Adipose tissue (tissue), 3 donors: ENCODE measurements at regions not wholly inside any gene's neighbourhood (a gene's known extent, or its start where the extent isn't known, plus 50 kb on each side); places are given as distances from the start of the nearest gene placed in this dataset.
"Not testable (repeated sequence)": the region's sequence is repeated elsewhere in the genome, so short reads cannot be mapped to it uniquely, and the experiment has no call there.

Experiments used
- H3K27ac ChIP-seq: one replicate; pipeline ENCODE4 v1.5.1; 2013; ENCODE audit warnings: low read depth, low read length
- WGBS, 3 donors: extraction: QIAGEN DNeasy Blood & Tissue Kit; methylation state at CpG; one replicate each; pipeline ENCODE4 v1.1.7; 2013; 5-methylcytosine and 5-hydroxymethylcytosine counted together
- donor health status: healthy with polysubstance abuse.
- donor health status: Bipolar disorder and iron deficiency.
- donor health status: healthy.

GRCh38 chr13:33402975-33403374 is 117.4 kb upstream of the STARD13 start:
- WGBS, 3 donors = 82 to 85% (median 83%) methylated on average over 7 of the region's 7 CpGs
- no peak overlapping the region for H3K27ac ChIP-seq

- 73 to 84% (median 81%) methylated on average over 5 of the region's 5 CpGs for WGBS, 3 donors
- no peak overlapping the region for H3K27ac ChIP-seq
Observed at GRCh38 chr13:33403807-33404362, 118.3 kb upstream of the STARD13 start.

GRCh38 chr13:33405371-33405770 is 119.8 kb upstream of the STARD13 start:
- H3K27ac ChIP-seq = no peak overlapping the region
- WGBS, 3 donors = 79 to 88% (median 87%) methylated on average over 2 of the region's 2 CpGs

DNA sequence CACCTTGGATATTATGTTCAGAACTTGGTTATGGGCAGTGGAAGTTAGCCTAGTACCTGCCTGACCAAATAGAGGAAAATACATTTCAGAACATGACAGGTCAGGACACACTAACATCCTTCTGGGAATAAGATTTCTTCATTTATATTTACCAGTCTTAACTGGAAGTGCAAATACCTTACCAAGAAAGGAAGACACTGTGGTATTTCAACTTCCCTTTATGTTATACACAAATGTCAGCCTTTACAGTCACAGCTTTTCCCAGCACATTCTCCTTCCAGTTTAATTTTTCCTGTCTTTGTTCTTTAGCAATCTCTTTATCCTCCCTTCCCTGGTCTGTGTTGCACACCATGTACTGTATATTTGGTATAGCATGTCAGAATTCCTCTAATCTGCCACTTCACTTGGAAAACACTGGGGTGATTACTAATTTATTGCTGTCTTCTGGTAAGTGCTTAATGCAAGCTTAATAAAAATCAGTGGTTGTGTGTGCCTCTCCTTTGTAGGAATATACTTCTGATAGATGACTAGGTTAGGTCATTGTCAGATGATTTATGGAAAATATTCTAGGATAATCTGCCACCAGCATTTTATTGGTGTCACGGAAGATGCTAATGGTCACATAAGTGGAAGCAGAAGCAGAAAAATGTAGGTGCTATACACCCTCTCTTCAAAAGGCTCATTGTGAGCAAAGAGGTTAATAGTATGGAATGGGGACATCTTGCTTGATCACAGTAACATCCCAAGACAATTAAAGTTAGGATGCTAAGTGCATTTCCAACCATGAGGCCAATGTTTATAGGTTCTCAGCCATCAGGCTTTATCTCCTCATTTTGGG is 124.3 kb upstream of the STARD13 start:
- 96 to 100% (median 97%) methylated on average over 1 of the region's 1 CpG for WGBS, 3 donors
- no peak overlapping the region for H3K27ac ChIP-seq

- WGBS, 3 donors = 79 to 96% (median 94%) methylated on average over 2 of the region's 2 CpGs
- H3K27ac ChIP-seq = no peak overlapping the region
Observed at GRCh38 chr13:33410619-33411018, 125.1 kb upstream of the STARD13 start.

- 62 to 88% (median 74%) methylated on average over 1 of the region's 1 CpG for WGBS, 3 donors
Observed at GRCh38 chr13:33411312-33411711, 125.8 kb upstream of the STARD13 start.

DNA sequence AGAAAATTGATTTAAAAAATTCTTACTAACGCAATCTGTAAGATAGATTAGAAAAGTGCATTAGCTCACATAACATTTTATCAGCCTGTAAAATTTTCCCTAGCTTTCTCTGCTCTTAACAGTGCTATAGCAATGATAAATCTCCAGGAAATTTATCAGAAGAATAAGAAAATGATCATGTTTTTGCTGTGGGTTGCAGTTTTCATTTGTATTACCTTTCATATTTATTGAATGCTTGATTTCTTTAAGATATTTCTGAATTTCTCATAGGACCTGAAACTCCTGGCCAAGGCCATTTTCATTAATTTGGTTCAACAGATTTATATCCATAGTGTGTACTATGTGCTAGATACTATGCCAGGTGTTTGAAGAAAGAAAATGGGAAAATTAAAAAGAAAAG is 130.3 kb upstream of the STARD13 start:
- no peak overlapping the region for H3K27ac ChIP-seq
- 87% methylated on average over 1 of the region's 1 CpG for WGBS, 3 donors

More at GRCh38 chr13:33411312-33411711, 125.8 kb upstream of the STARD13 start:
- H3K27ac ChIP-seq = no peak overlapping the region

DNA sequence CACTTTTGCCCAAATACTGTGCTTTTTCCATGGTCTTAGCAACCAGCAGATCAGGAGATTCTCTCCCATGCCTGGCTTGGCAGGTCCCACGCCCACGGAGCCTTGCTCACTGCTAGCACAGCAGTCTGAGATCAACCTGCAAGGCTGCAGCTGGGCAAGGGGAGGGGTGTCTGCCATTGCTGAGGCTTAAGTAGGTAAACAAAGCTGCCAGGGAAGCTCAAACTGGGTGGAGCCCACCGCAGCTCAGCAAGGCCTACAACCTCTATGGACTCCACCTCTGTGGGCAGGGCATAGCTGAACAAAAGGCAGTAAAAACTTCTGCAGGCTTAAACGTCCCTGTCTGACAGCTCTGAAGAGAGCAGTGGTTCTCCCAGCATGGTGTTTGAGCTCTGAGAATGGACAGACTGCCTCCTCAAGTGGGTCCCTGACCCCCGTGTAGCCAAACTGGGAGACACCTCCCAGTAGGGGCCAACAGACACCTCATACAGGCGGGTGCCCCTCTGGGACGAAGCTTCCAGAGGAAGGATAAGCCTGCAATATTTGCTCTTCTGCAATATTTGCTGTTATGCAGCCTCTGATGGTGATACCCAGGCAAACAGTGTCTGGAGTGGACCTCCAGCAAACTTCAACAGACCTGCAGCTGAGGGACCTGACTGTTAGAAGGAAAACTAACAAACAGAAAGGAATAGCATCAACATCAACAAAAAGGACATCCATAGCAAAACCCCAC is 132.8 kb upstream of the STARD13 start:
- not testable (repeated sequence) for H3K27ac ChIP-seq
- 87 to 89% (median 87%) methylated on average over 7 of the region's 7 CpGs for WGBS, 3 donors

DNA sequence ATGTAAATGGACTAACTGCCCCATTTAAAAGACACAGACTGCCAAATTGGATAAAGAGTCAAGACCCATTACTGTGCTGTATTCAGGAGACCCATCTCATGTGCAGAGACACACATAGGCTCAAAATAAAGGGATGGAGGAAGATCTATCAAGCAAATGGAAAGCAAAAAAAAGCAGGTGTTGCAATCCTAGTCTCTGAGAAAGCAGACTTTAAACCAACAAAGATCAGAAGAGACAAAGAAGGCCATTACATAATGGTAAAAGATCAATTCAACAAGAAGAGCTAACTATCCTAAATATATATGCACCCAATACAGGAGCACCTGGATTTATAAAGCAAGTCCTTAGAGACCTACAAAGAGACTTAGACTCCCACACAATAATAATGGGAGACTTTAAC is 134.6 kb upstream of the STARD13 start:
- H3K27ac ChIP-seq = not testable (repeated sequence)

GRCh38 chr13:33426131-33426530 is 140.6 kb upstream of the STARD13 start:
- WGBS, 3 donors = 92 to 98% (median 93%) methylated on average over 1 of the region's 1 CpG
- H3K27ac ChIP-seq = no peak overlapping the region

- H3K27ac ChIP-seq = no peak overlapping the region
- WGBS, 3 donors = 85 to 93% (median 92%) methylated on average over 6 of the region's 6 CpGs
Observed at GRCh38 chr13:33433316-33433715, 147.8 kb upstream of the STARD13 start.

DNA sequence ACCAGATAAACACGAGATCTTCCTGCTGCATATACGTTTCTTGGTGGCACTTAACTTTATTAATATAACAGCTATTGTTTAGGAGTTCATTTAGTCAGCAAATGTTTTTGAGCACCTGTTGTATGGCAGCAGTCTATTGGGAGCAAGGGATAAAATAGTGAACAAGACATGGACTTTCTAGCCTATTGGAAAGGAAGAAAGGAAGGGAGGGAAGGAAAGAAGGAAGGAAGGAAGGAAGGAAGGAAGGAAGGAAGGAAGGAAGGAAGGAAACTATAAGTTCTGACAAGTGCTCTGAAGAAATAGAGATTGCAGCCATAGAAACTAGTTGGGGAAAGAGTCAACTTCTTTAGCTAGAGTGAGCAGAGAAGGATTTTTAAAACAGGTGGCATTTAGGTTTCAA is 149.1 kb upstream of the STARD13 start:
- no peak overlapping the region for H3K27ac ChIP-seq
- WGBS, 3 donors = 64 to 85% (median 83%) methylated on average over 2 of the region's 2 CpGs

GRCh38 chr13:33435207-33435606 is 149.7 kb upstream of the STARD13 start:
- WGBS, 3 donors = 51 to 95% (median 92%) methylated on average over 2 of the region's 2 CpGs
- no peak overlapping the region for H3K27ac ChIP-seq

DNA sequence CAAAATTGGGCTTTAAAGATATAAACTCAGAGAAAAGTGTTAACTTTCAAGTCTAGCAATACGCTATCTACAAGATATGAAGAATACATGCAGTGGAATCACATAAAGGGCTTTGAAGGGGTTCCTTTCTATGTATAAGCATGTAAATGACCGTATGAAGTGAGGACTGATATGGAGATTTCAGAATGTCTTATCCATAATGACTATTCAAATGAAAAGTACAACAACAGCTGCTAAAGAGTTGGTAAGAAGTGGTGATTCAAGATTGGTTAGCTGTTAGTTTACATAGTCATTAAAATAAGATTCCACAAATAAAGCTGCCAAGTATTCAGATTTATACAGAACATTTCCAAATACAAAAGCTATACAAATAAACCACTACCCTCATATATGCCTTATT is 153.4 kb upstream of the STARD13 start:
- no peak overlapping the region for H3K27ac ChIP-seq
- 90 to 94% (median 91%) methylated on average over 2 of the region's 2 CpGs for WGBS, 3 donors

DNA sequence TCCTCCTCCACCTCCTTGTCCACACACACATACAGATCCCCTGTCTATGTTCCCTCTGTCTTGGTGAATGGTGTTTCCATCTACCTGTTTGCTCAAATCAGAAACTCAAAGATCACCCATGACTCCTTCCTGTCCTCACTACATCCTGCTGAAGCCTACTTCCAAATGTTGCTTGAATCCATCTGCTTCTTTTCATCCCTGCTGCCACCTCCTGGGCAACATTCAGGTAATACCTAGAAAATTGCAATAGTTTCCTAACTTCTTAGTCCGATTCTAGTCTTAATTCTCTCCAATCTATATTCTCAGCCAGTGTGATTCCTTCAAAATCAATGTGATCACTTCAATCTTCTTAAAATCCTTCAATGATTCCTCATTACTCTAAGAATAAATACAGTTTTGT is 155.5 kb upstream of the STARD13 start:
- H3K27ac ChIP-seq = no peak overlapping the region
- WGBS, 3 donors = 54 to 86% (median 67%) methylated on average over 1 of the region's 1 CpG

DNA sequence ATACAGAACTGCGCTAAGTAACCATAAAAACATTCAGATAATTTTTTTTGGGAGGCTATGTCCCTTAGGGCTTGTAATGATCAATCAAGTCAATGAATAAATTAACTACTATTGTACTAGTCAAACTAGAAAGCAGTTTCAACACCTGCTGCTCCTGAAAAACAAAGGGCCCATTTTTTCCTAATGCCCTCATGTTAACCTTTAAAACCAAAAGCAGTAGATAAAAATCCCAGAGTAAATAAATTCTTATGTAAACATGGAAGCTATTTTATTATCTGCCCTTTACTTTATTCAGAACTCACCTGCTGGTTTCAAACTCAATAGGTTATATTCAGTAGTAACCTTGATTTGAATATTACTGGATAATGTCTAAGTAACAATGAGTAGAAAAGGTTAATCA is 159.5 kb upstream of the STARD13 start:
- 83 to 100% (median 90%) methylated on average over 1 of the region's 1 CpG for WGBS, 3 donors
- H3K27ac ChIP-seq = no peak overlapping the region

GRCh38 chr13:33445476-33445875 is 159.9 kb upstream of the STARD13 start:
- 69 to 83% (median 75%) methylated on average over 4 of the region's 4 CpGs for WGBS, 3 donors
- H3K27ac ChIP-seq = no peak overlapping the region

- WGBS, 3 donors = 70 to 83% (median 75%) methylated on average over 5 of the region's 5 CpGs
- no peak overlapping the region for H3K27ac ChIP-seq
Observed at GRCh38 chr13:33446821-33447725, 161.5 kb upstream of the STARD13 start.

- H3K27ac ChIP-seq = no peak overlapping the region
- WGBS, 3 donors = 85 to 94% (median 94%) methylated on average over 1 of the region's 1 CpG
Observed at GRCh38 chr13:33448889-33449288, 163.3 kb upstream of the STARD13 start.
